PC-3 (cell line): ENCODE measurements at regions not wholly inside any gene's neighbourhood (a gene's known extent, or its start where the extent isn't known, plus 50 kb on each side); places are given as distances from the start of the nearest gene placed in this dataset.

Experiments used
- ATAC-seq: fragments of 200-7000 bp; cut with Tn5 transposase; 2 replicates; pipeline ENCODE4 v1.9.1; 2020; ENCODE audit warnings: mild to moderate bottlenecking, moderate library complexity
- BruUV-seq: library from RNA; stranded (reverse); fragments of 400-500 nt; replicated peaks from 2 replicates; lab custom pipeline; 2021; lab: Mats Ljungman, UMichigan
- CTCF ChIA-PET: fragments of 300-600 bp; sonication (Branson Sonifier 250); formaldehyde crosslinking; loops from one replicate; lab custom pipeline; 2022; ENCODE audit warnings: antibody characterized with exemption; lab: Charles Lee
- POLR2A ChIA-PET: fragments of 300-600 bp; sonication (Branson Sonifier 250); formaldehyde crosslinking; loops from one replicate; lab custom pipeline; 2022; ENCODE audit warnings: antibody characterized with exemption; ENCODE audit not compliant: unreplicated experiment; lab: Charles Lee
- DNase-seq: peaks from one replicate; pipeline ENCODE4 v3.0.0-alpha.2; 2015
- H2AFZ ChIP-seq: fragments of 300-600 bp; sonication (generic); 2 replicates; pipeline ENCODE4 v1.6.0; 2016; ENCODE audit warnings: antibody characterized with exemption, low read length
- H3F3A ChIP-seq: fragments of 300-600 bp; sonication (generic); one replicate; pipeline ENCODE4 v1.6.0; 2017; ENCODE audit warnings: antibody characterized with exemption, low read length, control low read depth, mild to moderate bottlenecking; ENCODE audit not compliant: unreplicated experiment
- H3K27ac ChIP-seq: fragments of 300-600 bp; sonication (generic); 2 replicates; pipeline ENCODE4 v1.5.1; 2016; ENCODE audit warnings: mild to moderate bottlenecking, low read length
- H3K27me3 ChIP-seq: fragments of 300-600 bp; sonication (generic); 2 replicates; pipeline ENCODE4 v1.6.1; 2016; ENCODE audit warnings: low read length, mixed read lengths
- H3K36me3 ChIP-seq: fragments of 300-600 bp; sonication (generic); 2 replicates; pipeline ENCODE4 v1.6.1; 2016; ENCODE audit warnings: low read depth, mixed run types, low read length, mixed read lengths
- H3K4me1 ChIP-seq: fragments of 300-600 bp; sonication (generic); 2 replicates; pipeline ENCODE4 v1.5.1; 2016; ENCODE audit warnings: low read length; ENCODE audit not compliant: insufficient read depth
- H3K4me2 ChIP-seq: fragments of 300-600 bp; sonication (generic); 2 replicates; pipeline ENCODE4 v1.6.0; 2016; ENCODE audit warnings: low read length
- H3K4me3 ChIP-seq: fragments of 300-600 bp; sonication (generic); 2 replicates; pipeline ENCODE4 v1.5.1; 2016; ENCODE audit warnings: mild to moderate bottlenecking, low read length, mixed read lengths
- H3K79me2 ChIP-seq: fragments of 300-600 bp; sonication (generic); 2 replicates; pipeline ENCODE4 v1.6.1; 2017; ENCODE audit warnings: low read length, mixed read lengths
- H3K9ac ChIP-seq: fragments of 300-600 bp; sonication (generic); 2 replicates; pipeline ENCODE4 v1.6.0; 2016; ENCODE audit warnings: mild to moderate bottlenecking, low read length
- H3K9me2 ChIP-seq: fragments of 300-600 bp; sonication (generic); replicated peaks from 2 replicates; pipeline ENCODE4 v1.6.1; 2016; ENCODE audit warnings: mixed run types, low read length, mixed read lengths
- H3K9me3 ChIP-seq: fragments of 300-600 bp; sonication (generic); 2 replicates; pipeline ENCODE4 v1.6.1; 2016; ENCODE audit warnings: low read length, mixed read lengths
- H4K20me1 ChIP-seq: fragments of 300-600 bp; sonication (generic); 2 replicates; pipeline ENCODE4 v1.6.1; 2016; ENCODE audit warnings: low read length, mixed read lengths
- CTCF ChIP-seq: fragments of 300-600 bp; sonication (generic); conservative IDR thresholded peaks from 2 replicates; pipeline ENCODE4 v1.5.1; 2017; ENCODE audit warnings: antibody characterized with exemption, low read depth, mild to moderate bottlenecking, low read length
- EZH2 ChIP-seq: fragments of 300-600 bp; sonication (generic); IDR thresholded peaks from one replicate; pipeline ENCODE4 v1.6.1; 2017; ENCODE audit warnings: antibody characterized with exemption, mild to moderate bottlenecking, low read length; ENCODE audit not compliant: unreplicated experiment
- EZH2phosphoT487 ChIP-seq: fragments of 300-600 bp; sonication (generic); IDR thresholded peaks from 2 replicates; pipeline ENCODE4 v1.6.1; 2018; ENCODE audit warnings: mild to moderate bottlenecking, antibody characterized with exemption, low read length, borderline replicate concordance
- intact Hi-C: fragments of 100-400 bp; cut with micrococcal nuclease; formaldehyde crosslinking; loops from 2 replicates; pipeline ENCODE4 v1.9.0; 2023

- BruUV-seq, result no TSS peak
- no peaks in the 10 kb centered on the region for H3K9me2 ChIP-seq
Measured at GRCh38 chr4:18518098-18518497, 496.5 kb upstream of the LCORL start.

DNA sequence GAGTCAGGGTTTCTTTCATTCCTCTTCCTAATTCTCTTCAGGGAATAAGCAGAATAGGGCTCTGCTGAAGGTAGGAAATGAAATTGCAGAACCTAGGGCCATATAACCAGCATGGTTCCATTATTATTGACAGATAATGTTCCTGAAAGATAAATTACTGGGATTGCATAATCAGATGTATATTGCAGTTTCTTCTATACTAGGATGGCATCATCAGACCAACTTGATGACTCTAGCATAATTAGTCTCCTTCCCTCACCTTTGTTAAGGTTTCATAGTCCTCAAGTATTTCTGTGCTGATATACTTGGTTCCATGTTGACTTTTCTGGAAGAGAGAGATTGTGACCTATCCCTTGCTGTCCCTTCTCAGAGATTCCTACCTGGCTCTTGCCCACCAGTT lies 492.3 kb upstream of the LCORL start:
- ChIA-PET POLR2A (no interaction called here), CTCF (no interaction called here)
- Histone ChIP-seq H3K79me2 (no peaks in the 10 kb centered on the region), H3K9me2 (no peaks in the 10 kb centered on the region), H3K4me3 (no peak overlapping the region), H3K4me1 (no peaks in the 10 kb centered on the region), H3K36me3 (no peaks in the 10 kb centered on the region), H3K4me2 (no peak overlapping the region), H3K27ac (no peak overlapping the region), H3F3A (no peaks in the 10 kb centered on the region), H3K9me3 (no peaks in the 10 kb centered on the region), H3K27me3 (no peaks in the 10 kb centered on the region), H2AFZ (no peak overlapping the region), H3K9ac (no peak overlapping the region), H4K20me1 (no peaks in the 10 kb centered on the region)
- intact Hi-C loops, result no loop called here
- ATAC-seq, result no peak
- no peak for DNase-seq
- BruUV-seq, result no TSS peak
- TF ChIP-seq EZH2phosphoT487 (no peak), CTCF (no peak), EZH2 (no peak)

More at GRCh38 chr4:18518098-18518497, 496.5 kb upstream of the LCORL start:
- Histone ChIP-seq H4K20me1 (no peaks in the 10 kb centered on the region), H3K4me3 (no peak overlapping the region), H3K4me2 (no peak overlapping the region), H3K36me3 (no peaks in the 10 kb centered on the region), H3K27me3 (no peaks in the 10 kb centered on the region), H3K9me3 (no peaks in the 10 kb centered on the region), H3K4me1 (no peaks in the 10 kb centered on the region), H2AFZ (no peak overlapping the region), H3K79me2 (no peaks in the 10 kb centered on the region), H3F3A (no peaks in the 10 kb centered on the region), H3K27ac (no peak overlapping the region), H3K9ac (no peak overlapping the region)
- intact Hi-C loops, result no loop called here
- DNase-seq (no peak), ATAC-seq (no peak)
- ChIA-PET CTCF (interaction anchor here (0.6 kb wide), 1 partner anchor 782 kb away, joined by 3 read pairs; no protein-coding TSS in a partner anchor), POLR2A (no interaction called here)
- TF ChIP-seq EZH2, result no peak
- no peak for TF ChIP-seq EZH2phosphoT487
- no peak for TF ChIP-seq CTCF

- Histone ChIP-seq H3K9me2 (no peaks in the 10 kb centered on the region), H3K27me3 (no peaks in the 10 kb centered on the region), H3K27ac (no peak overlapping the region), H3F3A (no peaks in the 10 kb centered on the region), H2AFZ (no peak overlapping the region), H3K4me2 (no peak overlapping the region), H3K79me2 (no peaks in the 10 kb centered on the region), H3K9me3 (no peaks in the 10 kb centered on the region), H3K4me3 (no peak overlapping the region), H4K20me1 (no peaks in the 10 kb centered on the region), H3K9ac (no peak overlapping the region), H3K36me3 (no peaks in the 10 kb centered on the region), H3K4me1 (no peaks in the 10 kb centered on the region)
- ATAC-seq (no peak), DNase-seq (no peak)
- no peak for TF ChIP-seq EZH2
- TF ChIP-seq CTCF, result no peak
- no peak for TF ChIP-seq EZH2phosphoT487
- ChIA-PET CTCF (no interaction called here), POLR2A (no interaction called here)
- intact Hi-C loops, result no loop called here
- BruUV-seq, result no TSS peak
Measured at GRCh38 chr4:18512718-18513117, 491.2 kb upstream of the LCORL start.
